Breast epithelium (tissue), 4 donors: ENCODE measurements at regions not wholly inside any gene's neighbourhood (a gene's known extent, or its start where the extent isn't known, plus 50 kb on each side); places are given as distances from the start of the nearest gene placed in this dataset.

ENCODE experiments used
- DNase-seq, 2 donors: peaks; one replicate each; pipeline ENCODE4 v3.0.0-alpha.2; 2019; ENCODE audit warnings: low spot score in 2 of 2
- H3K27ac ChIP-seq, 2 donors: fragments of 200-600 bp; sonication (generic) in 1 of 2; one replicate each; pipeline ENCODE4 v1.5.1; 2016 to 2019; ENCODE audit warnings: mild to moderate bottlenecking in 1 of 2
- H3K27me3 ChIP-seq, 2 donors: fragments of 200-600 bp; sonication (generic) in 1 of 2; one replicate each; pipeline versions ENCODE4 v1.5.1 to v1.6.0; 2017 to 2019; ENCODE audit warnings: control low read depth in 1 of 2, mild to moderate bottlenecking in 1 of 2
- H3K36me3 ChIP-seq: fragments of 200-600 bp; one replicate; pipeline ENCODE4 v1.5.1; 2019
- H3K4me1 ChIP-seq, 2 donors: fragments of 200-600 bp; sonication (generic); one replicate each; pipeline ENCODE4 v1.5.1; 2016 to 2019; ENCODE audit warnings: control low read depth in 1 of 2
- H3K4me3 ChIP-seq, 3 donors: fragments of 200-600 bp; sonication (generic); 1 replicate in 2 of 3; 2 replicates in 1 of 3; pipeline ENCODE4 v1.5.1; 2016 to 2019; ENCODE audit warnings: mild to moderate bottlenecking in 3 of 3, moderate library complexity in 2 of 3
- H3K9me3 ChIP-seq, 2 donors: fragments of 200-600 bp; sonication (generic) in 1 of 2; one replicate each; pipeline ENCODE4 v1.5.1; 2016 to 2019; ENCODE audit warnings: control low read depth in 1 of 2
- CTCF ChIP-seq, 3 donors: fragments of 450-650 bp; IDR thresholded peaks; one replicate each; pipeline ENCODE4 v1.5.1; 2016 to 2017; ENCODE audit warnings: antibody characterized with exemption in 3 of 3, mild to moderate bottlenecking in 3 of 3, moderate library complexity in 3 of 3
- POLR2A ChIP-seq: fragments of 450-650 bp; IDR thresholded peaks from one replicate; pipeline ENCODE4 v1.6.1; 2016; ENCODE audit warnings: antibody characterized with exemption, mild to moderate bottlenecking, moderate library complexity
- POLR2AphosphoS5 ChIP-seq, 3 donors: sonication (generic); formaldehyde crosslinking; IDR thresholded peaks; one replicate each; pipeline ENCODE4 v1.6.1; 2017; ENCODE audit warnings: antibody characterized with exemption in 3 of 3
- intact Hi-C: fragments of 100-400 bp; cut with DNase I; formaldehyde crosslinking; loops from one replicate; pipeline ENCODE4 v1.15.1; 2023; ENCODE audit warnings: low total_unique reads

- no peaks in the 10 kb centered on the region for H3K27me3 ChIP-seq
- TF ChIP-seq POLR2A = no peak
- TF ChIP-seq POLR2AphosphoS5 (IDR thresholded peaks at IDR 0.05) = no peak
- TF ChIP-seq CTCF (IDR thresholded peaks at IDR 0.05) = no peak
- no peak for DNase-seq
- no peaks in the 10 kb centered on the region for H3K36me3 ChIP-seq
- no peak overlapping the region for H3K27ac ChIP-seq
- H3K9me3 ChIP-seq = no peaks in the 10 kb centered on the region
- H3K4me3 ChIP-seq = no peak overlapping the region
- no peaks in the 10 kb centered on the region for H3K4me1 ChIP-seq
- intact Hi-C loops = no loop called here
These were observed 193.2 kb upstream of the RORB start for GRCh38 chr9:74303945-74304344.

GRCh38 chr9:74304598-74304997, 192.5 kb upstream of the RORB start:
- Histone ChIP-seq H3K9me3 (no peaks in the 10 kb centered on the region), H3K4me1 (no peaks in the 10 kb centered on the region), H3K27me3 (no peaks in the 10 kb centered on the region), H3K4me3 (no peak overlapping the region), H3K27ac (no peak overlapping the region), H3K36me3 (no peaks in the 10 kb centered on the region)
- TF ChIP-seq CTCF (IDR thresholded peaks at IDR 0.05) (no peak), POLR2A (no peak), POLR2AphosphoS5 (IDR thresholded peaks at IDR 0.05) (no peak)
- no peak for DNase-seq
- intact Hi-C loops = no loop called here

- Histone ChIP-seq H3K4me3 (no peak overlapping the region), H3K27ac (no peak overlapping the region), H3K36me3 (no peaks in the 10 kb centered on the region), H3K4me1 (no peaks in the 10 kb centered on the region), H3K9me3 (peaks cover 0 to 11% of the 10 kb centered on the region in 2 donors), H3K27me3 (no peaks in the 10 kb centered on the region)
- DNase-seq = no peak
- intact Hi-C loops = no loop called here
- no peak for TF ChIP-seq POLR2A
- no peak for TF ChIP-seq POLR2AphosphoS5 (IDR thresholded peaks at IDR 0.05)
- no peak for TF ChIP-seq CTCF (IDR thresholded peaks at IDR 0.05)
These were observed 187.5 kb upstream of the RORB start for GRCh38 chr9:74309654-74310053.

GRCh38 chr9:74317235-74317634, 179.9 kb upstream of the RORB start:
- TF ChIP-seq POLR2AphosphoS5 (IDR thresholded peaks at IDR 0.05) (no peak), CTCF (IDR thresholded peaks at IDR 0.05) (no peak), POLR2A (no peak)
- Histone ChIP-seq H3K27ac (no peak overlapping the region), H3K4me3 (no peak overlapping the region), H3K9me3 (no peaks in the 10 kb centered on the region), H3K36me3 (no peaks in the 10 kb centered on the region), H3K4me1 (no peaks in the 10 kb centered on the region), H3K27me3 (no peaks in the 10 kb centered on the region)
- intact Hi-C loops = no loop called here
- no peak for DNase-seq

- H3K9me3 ChIP-seq = peaks cover 0 to 6% of the 10 kb centered on the region in 2 donors
- DNase-seq = no peak
- H3K27ac ChIP-seq = no peak overlapping the region
- no peaks in the 10 kb centered on the region for H3K4me1 ChIP-seq
- TF ChIP-seq POLR2A (no peak), POLR2AphosphoS5 (IDR thresholded peaks at IDR 0.05) (no peak), CTCF (IDR thresholded peaks at IDR 0.05) (no peak)
- H3K4me3 ChIP-seq = no peak overlapping the region
- H3K36me3 ChIP-seq = no peaks in the 10 kb centered on the region
- intact Hi-C loops = no loop called here
- no peaks in the 10 kb centered on the region for H3K27me3 ChIP-seq
These were observed 175.7 kb upstream of the RORB start for GRCh38 chr9:74321396-74321795.
